Ascending aorta (tissue), 2 donors: ENCODE measurements at regions not wholly inside any gene's neighbourhood (a gene's known extent, or its start where the extent isn't known, plus 50 kb on each side); places are given as distances from the start of the nearest gene placed in this dataset.

Experiments used
- DNase-seq, 2 donors: peaks; one replicate each; pipeline ENCODE4 v3.0.0-alpha.2; 2019; ENCODE audit warnings: low spot score in 2 of 2
- H3K27ac ChIP-seq, 2 donors: fragments of 200-600 bp; sonication (generic); one replicate each; pipeline ENCODE4 v1.5.1; 2016 to 2017; ENCODE audit warnings: mild to moderate bottlenecking in 1 of 2
- H3K27me3 ChIP-seq: fragments of 200-600 bp; sonication (generic); one replicate; pipeline ENCODE4 v1.5.1; 2017
- H3K36me3 ChIP-seq, 2 donors: fragments of 200-600 bp; sonication (generic); one replicate each; pipeline ENCODE4 v1.5.1; 2016
- H3K4me1 ChIP-seq, 2 donors: fragments of 200-600 bp; sonication (generic); one replicate each; pipeline ENCODE4 v1.5.1; 2016 to 2017; ENCODE audit warnings: mild to moderate bottlenecking in 1 of 2
- H3K4me3 ChIP-seq, 2 donors: fragments of 200-600 bp; sonication (generic); one replicate each; pipeline ENCODE4 v1.5.1; 2016 to 2017; ENCODE audit warnings: mild to moderate bottlenecking in 1 of 2
- H3K9me3 ChIP-seq, 2 donors: fragments of 200-600 bp; sonication (generic); one replicate each; pipeline ENCODE4 v1.5.1; 2016
- intact Hi-C: fragments of 100-400 bp; cut with DNase I; formaldehyde crosslinking; loops from one replicate; pipeline ENCODE4 v1.15.1; 2023
- TF ChIP-seq, protein P1 (sequence below), 3 experiments: fragments of 200-600 bp in 2 of 3; fragments of 450-650 bp in 1 of 3; sonication (generic) in 2 of 3; IDR thresholded peaks; one replicate each; pipeline ENCODE4 v1.5.1; 2016 to 2019; ENCODE audit warnings: antibody characterized with exemption in 3 of 3, mild to moderate bottlenecking in 1 of 3, moderate library complexity in 1 of 3

DNA sequence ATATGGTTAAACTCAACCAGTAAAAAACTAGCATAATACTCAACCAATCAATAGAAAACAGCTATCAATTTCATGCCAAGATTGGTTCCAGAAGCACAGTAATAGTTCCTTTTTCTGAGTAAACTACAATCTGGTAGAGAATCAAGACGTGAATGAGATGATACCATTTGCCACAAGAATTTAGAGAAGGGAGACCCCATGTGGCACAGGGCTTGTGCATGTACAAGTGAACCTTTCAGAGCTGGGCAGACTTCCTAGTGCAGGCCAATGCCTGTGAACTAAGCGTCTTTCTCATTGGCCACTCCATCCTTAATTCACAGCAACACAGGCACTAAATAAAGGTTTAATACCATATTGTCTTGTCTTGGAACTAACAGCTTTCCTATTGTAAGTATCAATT is 213.5 kb downstream of the RFPL4B start:
- TF ChIP-seq, protein P1, sequence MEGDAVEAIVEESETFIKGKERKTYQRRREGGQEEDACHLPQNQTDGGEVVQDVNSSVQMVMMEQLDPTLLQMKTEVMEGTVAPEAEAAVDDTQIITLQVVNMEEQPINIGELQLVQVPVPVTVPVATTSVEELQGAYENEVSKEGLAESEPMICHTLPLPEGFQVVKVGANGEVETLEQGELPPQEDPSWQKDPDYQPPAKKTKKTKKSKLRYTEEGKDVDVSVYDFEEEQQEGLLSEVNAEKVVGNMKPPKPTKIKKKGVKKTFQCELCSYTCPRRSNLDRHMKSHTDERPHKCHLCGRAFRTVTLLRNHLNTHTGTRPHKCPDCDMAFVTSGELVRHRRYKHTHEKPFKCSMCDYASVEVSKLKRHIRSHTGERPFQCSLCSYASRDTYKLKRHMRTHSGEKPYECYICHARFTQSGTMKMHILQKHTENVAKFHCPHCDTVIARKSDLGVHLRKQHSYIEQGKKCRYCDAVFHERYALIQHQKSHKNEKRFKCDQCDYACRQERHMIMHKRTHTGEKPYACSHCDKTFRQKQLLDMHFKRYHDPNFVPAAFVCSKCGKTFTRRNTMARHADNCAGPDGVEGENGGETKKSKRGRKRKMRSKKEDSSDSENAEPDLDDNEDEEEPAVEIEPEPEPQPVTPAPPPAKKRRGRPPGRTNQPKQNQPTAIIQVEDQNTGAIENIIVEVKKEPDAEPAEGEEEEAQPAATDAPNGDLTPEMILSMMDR (IDR thresholded peaks at IDR 0.05), result no peak
- no peaks in the 10 kb centered on the region for H3K36me3 ChIP-seq

DNA sequence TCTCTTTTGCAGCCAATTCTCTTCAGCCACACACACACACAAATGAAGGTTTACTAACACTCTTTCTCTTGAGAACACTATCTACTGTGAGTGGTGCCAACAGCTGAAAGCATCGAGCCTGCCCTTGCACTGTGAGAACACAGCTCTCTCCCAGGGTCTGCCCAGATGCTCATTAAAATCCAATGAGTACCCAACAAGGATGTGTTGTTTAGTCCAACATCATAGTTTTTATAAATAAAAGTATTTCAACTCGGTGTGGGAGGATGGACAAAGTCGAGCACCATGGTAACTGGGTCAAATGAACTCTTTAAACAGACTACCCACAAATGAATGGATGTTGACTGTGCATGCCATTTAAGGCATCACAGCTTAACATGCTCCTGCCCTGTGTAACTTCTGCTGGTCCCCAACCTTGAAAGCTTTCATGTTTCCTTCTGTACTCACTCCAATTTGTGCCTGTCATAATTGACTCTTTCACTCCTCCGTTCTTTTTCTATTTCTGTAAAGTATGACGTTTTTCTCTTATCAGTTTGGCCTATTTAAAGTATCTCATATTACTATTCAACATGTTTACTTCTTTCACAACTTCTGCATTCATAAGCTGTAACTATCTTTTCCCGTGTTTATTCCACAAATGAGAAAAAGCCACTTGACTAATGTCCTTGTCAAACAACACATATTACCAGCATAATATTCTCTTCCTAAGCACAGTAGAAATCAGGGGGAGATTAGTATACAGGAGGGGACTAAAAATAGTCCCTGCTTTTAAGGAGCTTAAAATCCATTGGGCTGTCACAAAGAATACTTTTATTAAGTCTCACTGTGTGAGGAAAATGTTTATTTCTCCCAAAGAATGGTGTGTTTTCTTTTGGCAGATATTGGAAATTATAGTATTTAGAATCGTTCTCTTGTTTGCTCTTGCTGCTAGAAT is 215.4 kb downstream of the RFPL4B start:
- intact Hi-C loops, result no loop called here
- no peak overlapping the region for H3K4me3 ChIP-seq
- TF ChIP-seq, protein P1 (IDR thresholded peaks at IDR 0.05), result no peak
- H3K36me3 ChIP-seq, result no peaks in the 10 kb centered on the region
- DNase-seq, result no peak
- H3K27ac ChIP-seq, result no peak overlapping the region
- no peaks in the 10 kb centered on the region for H3K27me3 ChIP-seq
- H3K9me3 ChIP-seq, result no peaks in the 10 kb centered on the region
- no peaks in the 10 kb centered on the region for H3K4me1 ChIP-seq

More for the DNA sequence above, 213.5 kb downstream of the RFPL4B start:
- intact Hi-C loops, result no loop called here
- no peak for DNase-seq
- no peaks in the 10 kb centered on the region for H3K27me3 ChIP-seq
- H3K4me3 ChIP-seq, result no peak overlapping the region
- H3K4me1 ChIP-seq, result no peaks in the 10 kb centered on the region
- no peaks in the 10 kb centered on the region for H3K9me3 ChIP-seq
- H3K27ac ChIP-seq, result no peak overlapping the region

DNA sequence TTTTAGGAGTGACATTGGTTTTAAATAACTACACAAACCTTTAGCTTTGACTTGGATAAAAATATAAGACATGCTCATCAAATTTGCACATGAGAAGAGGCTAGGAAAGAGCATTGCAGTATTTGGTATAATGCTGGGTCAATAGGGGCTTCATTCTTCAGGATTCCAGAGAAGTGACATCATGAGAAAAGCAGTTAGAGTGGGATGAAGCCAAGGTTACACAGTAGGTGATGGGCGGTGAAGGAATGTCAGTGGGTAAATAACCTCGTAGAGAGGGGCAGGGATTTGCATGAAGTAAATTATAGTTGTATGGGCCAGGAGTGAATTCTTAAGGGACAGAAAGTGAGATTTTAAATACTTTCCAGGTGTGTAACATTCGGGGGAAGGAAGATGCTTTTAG is 216.2 kb downstream of the RFPL4B start:
- Histone ChIP-seq H3K4me3 (no peak overlapping the region), H3K27ac (no peak overlapping the region), H3K9me3 (no peaks in the 10 kb centered on the region), H3K4me1 (no peaks in the 10 kb centered on the region), H3K36me3 (no peaks in the 10 kb centered on the region), H3K27me3 (no peaks in the 10 kb centered on the region)
- no peak for DNase-seq
- intact Hi-C loops, result no loop called here
- TF ChIP-seq, protein P1 (IDR thresholded peaks at IDR 0.05), result no peak

DNA sequence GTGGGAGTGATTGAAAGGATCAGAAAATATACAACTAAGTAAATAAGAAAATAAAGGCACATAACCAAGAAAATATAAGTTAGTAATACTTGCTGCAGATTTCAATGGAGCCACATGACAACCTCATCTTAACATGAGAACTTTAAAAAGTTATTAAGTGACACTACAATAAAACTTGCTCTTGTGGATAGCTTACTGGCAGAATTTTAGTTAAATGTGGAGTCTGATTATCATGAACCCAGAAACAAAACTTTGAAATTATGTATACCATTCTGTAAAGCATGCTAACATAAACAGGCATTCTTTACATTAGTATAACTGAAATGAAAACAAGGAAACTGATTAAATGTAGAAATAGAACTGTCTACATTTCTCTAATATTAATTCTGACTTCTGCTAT is 220.9 kb downstream of the RFPL4B start:
- no peak overlapping the region for H3K27ac ChIP-seq
- intact Hi-C loops, result no loop called here
- DNase-seq, result no peak
- H3K9me3 ChIP-seq, result no peaks in the 10 kb centered on the region
- TF ChIP-seq, protein P1 (IDR thresholded peaks at IDR 0.05), result no peak
- no peaks in the 10 kb centered on the region for H3K4me1 ChIP-seq
- no peak overlapping the region for H3K4me3 ChIP-seq
- no peaks in the 10 kb centered on the region for H3K27me3 ChIP-seq
- no peaks in the 10 kb centered on the region for H3K36me3 ChIP-seq

DNA sequence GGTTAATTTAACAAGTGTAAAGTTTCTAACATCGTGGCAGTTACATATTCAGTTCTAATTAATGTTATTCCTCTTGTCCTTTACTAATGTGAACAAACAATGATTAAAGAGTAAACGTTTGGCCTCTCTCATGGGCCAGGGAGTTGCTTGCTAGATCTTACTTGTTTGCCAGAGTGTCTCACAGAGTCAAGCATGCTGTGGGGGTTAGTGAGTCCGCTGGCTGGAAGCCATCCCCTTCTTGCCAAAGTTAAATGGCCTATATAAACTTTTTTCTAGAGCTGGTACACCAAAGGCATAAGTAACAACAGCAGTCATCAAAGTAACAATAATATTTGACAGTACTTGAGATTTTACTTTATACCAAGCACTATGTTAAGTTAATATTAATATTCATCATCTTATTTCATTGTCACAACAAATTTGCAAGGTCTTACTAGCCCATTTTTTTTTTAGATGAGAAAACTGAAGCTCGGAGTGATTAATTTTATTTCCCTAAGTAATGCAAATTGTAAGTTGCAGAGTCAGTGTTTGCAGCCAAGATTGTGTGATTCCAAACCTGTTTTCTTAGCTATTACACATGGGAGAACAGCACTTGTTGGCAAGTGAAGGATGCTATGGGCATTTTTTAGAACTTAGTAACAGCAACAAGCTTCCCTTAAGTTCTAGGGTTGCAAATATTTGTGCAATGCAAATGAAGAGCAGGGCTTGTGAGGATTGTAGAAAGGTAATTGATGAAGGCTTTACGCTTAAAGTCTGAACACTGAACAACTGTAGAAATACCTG is 224.5 kb downstream of the RFPL4B start:
- Histone ChIP-seq H3K27me3 (no peaks in the 10 kb centered on the region), H3K9me3 (no peaks in the 10 kb centered on the region), H3K4me1 (no peaks in the 10 kb centered on the region), H3K27ac (peak overlapping the region in 1 of 2 donors; percentile 6), H3K4me3 (no peak overlapping the region), H3K36me3 (no peaks in the 10 kb centered on the region)
- no peak for DNase-seq
- intact Hi-C loops, result no loop called here
- TF ChIP-seq, protein P1 (IDR thresholded peaks at IDR 0.05), result no peak
